GM19438 (cell line): ENCODE measurements at regions not wholly inside any gene's neighbourhood (a gene's known extent, or its start where the extent isn't known, plus 50 kb on each side); places are given as distances from the start of the nearest gene placed in this dataset.
"Not testable (repeated sequence)": the region's sequence is repeated elsewhere in the genome, so short reads cannot be mapped to it uniquely, and the experiment has no call there.

Source experiments
- ATAC-seq: cut with Tn5 transposase; IDR thresholded peaks from one replicate; pipeline ENCODE4 v1.9.1; 2021; ENCODE audit warnings: low read depth; ENCODE audit not compliant: unreplicated experiment

GRCh38 chr6:8991844-8992243 lies 556.5 kb upstream of the SLC35B3 start:
- ATAC-seq: no peak

DNA sequence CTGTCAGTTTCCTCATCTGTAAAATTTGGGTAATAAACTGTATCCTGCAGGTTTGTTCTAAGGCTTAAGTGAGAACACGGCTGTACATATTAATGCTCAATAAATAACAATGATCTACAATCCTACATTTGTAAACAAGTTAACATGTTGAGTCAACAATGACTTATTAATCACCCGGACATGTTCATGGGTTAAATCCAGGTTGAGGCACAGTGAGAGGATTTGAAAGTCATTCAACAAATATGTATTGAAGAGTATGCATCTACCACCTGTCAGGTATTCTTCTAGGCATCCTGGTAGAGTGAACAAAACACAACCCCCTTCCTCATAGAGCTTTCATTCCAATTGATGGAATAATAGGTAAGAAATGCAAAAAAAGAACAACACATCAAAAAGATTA lies 554.7 kb upstream of the SLC35B3 start:
- no peak for ATAC-seq

DNA sequence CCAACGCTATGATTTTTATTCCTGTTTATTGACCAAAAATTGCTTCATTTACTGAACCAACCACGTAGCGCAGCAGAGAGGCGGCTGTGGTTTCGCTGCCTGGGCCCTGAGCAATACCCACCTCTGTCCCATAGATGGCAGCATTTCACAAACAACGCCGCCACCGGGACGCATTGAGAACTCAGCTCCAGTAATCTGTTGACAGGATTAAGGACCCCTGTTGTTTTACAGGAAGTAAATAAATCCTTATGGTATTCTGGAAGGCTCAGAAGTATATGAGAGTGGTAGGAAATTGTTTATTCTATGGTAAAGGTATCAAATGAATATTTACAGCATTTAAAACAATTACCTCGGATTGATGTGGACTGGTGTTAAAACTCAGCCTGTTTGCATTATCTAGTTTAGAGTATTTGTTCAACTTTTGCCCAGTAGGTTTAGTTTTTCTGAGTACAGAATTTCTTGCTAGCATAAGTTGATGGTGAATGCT lies 547.9 kb upstream of the SLC35B3 start:
- peak; percentile 99 for ATAC-seq

GRCh38 chr6:8982668-8983067 lies 547.3 kb upstream of the SLC35B3 start:
- ATAC-seq: no peak

DNA sequence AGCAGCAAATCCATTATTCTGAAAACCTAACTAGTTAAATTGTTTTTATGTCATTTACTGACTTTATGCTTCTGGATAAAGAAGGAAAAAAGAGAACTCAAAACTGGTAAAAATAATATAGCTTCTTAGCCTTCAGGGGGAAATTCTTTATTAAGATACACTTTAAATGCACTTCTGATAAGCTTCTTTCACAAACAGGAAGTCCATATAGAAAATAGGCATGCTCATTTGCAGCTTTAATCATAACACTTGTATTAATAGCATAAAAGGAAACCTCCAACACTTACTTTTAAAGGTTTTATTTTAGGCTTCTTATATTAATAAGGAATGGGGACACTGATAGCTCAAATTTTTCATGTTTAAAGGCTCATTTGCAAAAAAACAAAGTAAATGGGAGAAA lies 538.0 kb upstream of the SLC35B3 start:
- ATAC-seq: no peak

DNA sequence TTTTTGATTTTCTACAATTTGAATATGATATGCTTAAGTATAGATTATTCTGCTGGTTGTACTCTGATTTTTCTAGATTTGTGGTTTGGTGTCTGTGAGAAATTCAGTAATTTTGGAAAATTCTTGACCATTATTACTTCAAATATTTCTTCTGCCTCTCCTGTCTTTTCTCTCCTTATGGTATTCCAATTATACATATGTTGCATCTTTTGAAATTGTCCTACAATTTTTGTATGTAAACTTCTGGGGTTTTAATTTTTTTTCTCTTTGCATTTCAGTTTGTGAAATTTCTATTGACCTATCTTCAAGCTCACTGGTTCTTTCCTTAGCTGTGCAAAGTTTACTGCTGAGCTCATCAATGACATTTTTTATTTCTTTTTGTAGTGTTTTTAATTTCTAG lies 534.4 kb upstream of the SLC35B3 start:
- no peak for ATAC-seq

DNA sequence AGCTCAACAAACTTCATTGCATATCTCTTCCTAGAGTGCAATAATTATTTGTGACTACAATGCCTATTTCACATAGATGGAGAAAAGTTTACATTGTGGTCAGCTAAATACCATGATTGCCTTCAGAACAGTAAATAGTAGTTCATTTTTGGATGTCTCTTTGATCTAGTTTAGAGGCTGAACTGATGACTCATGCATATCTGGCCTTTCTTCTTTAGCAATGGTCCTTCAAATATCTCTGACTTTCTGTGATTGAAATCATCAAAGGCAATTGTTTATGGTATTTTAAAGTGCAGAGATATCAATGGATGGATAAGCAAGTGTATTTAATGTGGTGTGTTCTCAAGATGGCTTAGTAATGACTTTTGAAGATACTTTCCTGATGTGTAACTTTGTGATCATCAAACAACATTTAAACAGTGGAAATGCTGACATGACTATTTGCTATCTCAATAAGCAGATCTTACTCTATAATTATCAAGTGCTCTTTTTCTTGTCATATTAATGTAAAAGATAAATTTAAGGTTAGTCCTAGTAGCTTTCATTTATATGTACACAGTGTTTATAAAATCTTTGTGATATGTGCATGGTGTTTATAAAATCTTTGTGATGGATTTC lies 523.7 kb upstream of the SLC35B3 start:
- no peak for ATAC-seq

DNA sequence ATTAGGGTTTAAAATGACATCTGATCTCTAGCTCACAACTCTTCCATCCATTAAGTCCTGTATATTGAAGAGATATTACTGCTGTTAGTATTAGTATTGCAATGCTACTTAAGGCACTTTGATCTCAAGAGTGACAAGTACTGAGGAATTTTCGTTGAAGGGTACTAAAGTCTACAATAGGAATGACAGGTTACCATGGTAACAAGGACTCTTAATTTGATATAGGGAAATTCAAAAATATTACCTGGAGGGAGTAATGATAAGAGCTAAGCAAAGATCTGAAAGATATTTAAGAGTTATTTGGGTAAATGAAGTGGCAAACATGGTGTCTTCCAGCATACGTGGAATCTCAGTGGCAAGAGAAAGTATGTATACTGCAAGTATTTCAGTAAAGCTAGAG lies 518.0 kb upstream of the SLC35B3 start:
- no peak for ATAC-seq

DNA sequence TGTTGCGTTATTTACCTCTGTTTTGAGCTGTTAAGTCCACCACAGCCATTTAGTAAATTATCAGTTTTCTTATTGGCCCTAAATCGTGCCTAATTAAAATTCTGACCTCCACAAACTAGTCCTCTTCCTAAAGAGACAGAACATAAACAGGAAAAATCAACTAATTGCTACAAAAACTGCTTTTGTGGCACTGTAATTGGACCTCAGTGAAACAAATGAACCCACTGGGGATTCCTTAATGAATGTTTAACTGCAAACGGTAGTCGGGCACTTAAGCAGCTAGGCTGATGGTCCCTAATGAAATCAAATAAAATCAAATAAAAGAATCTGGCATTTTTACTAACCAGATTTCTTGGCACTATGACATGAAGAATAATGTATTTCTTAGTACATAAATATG lies 513.4 kb upstream of the SLC35B3 start:
- no peak for ATAC-seq

DNA sequence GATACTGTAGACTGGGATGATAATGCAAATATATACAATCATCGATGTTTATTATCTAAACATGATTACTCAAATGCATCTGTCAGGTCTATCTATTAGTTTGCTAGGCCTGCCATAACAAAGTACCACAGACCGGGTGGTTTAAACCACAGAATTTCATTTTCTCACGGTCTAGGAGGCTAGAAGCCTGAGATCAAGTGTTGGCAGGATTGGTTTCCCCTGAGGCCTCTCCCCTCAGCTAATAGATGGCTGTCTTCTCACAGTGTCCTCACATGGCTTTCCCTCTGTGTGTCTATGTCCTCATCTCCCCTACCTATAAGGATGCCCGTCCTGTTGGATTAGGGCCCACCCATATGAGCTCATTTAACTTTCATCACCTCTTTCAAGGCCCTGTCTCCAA lies 512.6 kb upstream of the SLC35B3 start:
- ATAC-seq: no peak

GRCh38 chr6:8944548-8944947 lies 509.2 kb upstream of the SLC35B3 start:
- no peak for ATAC-seq

DNA sequence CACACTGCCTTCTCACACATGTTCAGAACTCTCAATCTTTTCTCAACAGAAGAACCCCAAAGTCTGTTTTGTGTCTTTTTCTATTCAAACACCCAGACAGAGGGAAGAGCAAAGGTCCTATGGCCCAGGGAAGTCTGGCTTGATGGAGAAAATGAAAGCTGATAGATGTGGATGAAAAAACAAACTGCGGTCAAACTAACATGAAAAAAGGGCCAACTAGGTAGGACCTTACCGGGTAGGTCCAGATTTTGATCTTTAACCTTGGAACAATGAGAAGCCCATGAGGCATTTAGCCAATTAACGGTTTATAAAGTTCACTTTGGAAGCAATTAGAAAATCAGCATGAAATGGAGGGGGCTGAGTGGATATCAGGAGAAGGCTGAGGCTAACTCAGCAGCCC lies 507.7 kb upstream of the SLC35B3 start:
- no peak for ATAC-seq

- ATAC-seq: no peak
Measured at GRCh38 chr6:8941577-8941976, 506.2 kb upstream of the SLC35B3 start.

GRCh38 chr6:8940356-8940755 lies 505.0 kb upstream of the SLC35B3 start:
- no peak for ATAC-seq

DNA sequence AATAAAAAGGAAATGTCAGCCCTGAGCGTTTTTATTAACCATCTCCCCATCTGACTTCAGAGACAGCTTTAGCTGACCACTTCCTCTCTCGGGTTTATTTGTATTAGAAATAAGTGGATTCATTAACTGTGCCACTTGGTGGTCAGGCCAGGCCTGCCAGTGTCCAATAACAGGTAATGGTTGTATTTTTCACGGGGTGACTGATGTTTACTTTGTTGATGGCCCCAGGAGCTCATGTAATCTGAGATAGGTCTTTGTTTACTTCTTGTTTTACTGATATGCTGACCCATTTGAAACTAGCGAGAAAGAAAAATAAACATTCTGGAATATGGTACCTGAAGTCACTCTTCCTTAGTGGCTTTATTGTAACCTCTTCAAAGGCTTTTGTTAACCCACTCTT lies 504.3 kb upstream of the SLC35B3 start:
- no peak for ATAC-seq

GRCh38 chr6:8934318-8934717 lies 499.0 kb upstream of the SLC35B3 start:
- ATAC-seq: no peak

DNA sequence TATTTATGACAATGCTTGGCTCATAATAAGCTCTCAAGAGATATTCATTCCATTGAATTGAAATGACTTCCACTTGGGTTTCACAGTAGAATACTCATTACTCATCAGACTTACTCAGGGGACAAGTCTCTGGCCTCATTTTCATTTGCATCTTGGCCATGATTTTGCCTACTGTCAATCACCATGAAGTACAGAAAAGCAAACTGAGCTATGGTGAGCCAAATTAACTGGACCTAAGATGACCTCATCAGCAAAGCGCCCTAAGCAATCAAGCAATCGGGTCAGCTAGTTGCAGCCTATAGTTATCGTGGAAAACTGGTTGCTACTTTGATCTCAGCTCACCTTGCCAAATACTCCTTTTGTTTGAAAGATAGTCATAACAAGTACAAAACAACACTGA lies 494.7 kb upstream of the SLC35B3 start:
- no peak for ATAC-seq

DNA sequence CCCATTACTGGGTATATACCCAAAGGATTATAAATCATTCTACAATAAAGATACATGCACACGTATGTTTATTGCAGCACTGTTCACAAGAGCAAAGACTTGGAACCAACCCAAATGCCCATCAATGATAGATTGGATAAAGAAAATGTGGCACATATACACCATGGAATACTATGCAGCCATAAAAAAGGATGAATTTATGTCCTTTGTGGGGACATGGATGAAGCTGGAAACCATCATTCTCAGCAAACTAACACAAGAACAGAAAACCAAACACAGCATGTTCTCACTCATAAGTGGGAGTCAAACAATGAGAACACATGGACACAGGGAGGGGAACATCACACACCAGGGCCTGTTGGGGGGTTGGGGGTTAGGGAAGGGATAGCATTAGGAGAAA lies 484.9 kb upstream of the SLC35B3 start:
- not testable (repeated sequence) for ATAC-seq

GRCh38 chr6:8918196-8918595 lies 482.9 kb upstream of the SLC35B3 start:
- no peak for ATAC-seq

DNA sequence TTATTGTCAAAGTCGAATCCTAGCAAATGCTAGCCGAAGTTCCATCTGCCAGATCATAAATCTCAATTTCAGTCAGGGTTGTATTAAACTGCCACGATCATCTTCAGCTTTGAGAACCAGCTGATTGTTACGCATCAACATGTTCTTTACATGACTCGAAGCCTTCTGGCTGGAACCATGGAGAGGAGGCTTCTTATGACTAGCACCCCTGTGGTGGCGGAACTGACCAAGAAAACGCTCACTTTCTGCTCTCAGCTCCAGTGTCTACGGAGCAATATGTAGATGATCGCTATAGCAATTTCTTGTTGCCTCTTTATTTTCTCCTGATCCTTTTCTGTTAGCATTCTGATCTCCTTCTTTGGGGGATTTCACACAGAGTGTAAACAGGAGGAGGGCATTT lies 479.4 kb upstream of the SLC35B3 start:
- ATAC-seq: no peak

- ATAC-seq: no peak
Measured at GRCh38 chr6:8908638-8909037, 473.3 kb upstream of the SLC35B3 start.

DNA sequence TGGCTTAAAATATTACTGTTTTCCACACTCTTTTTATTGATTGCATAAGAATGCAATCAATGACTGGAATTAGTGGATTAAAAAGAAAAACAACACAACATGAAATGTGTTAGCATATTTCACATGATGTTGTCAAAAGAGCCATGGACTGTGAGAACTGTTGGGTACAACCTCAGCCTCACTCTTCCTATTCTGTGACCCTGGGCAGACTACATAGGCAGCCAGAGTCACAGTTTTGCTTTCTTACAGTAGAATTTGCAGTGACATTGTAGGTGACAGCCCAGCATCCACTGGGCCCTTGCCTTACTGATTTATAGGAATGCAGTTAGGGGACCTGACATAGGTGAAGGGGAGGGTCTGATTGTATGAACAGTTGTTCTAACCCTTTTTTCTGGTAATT lies 471.4 kb upstream of the SLC35B3 start:
- no peak for ATAC-seq

GRCh38 chr6:8905757-8906156 lies 470.4 kb upstream of the SLC35B3 start:
- ATAC-seq: no peak
